GM18499 (cell line): ENCODE measurements at regions not wholly inside any gene's neighbourhood (a gene's known extent, or its start where the extent isn't known, plus 50 kb on each side); places are given as distances from the start of the nearest gene placed in this dataset.

ENCODE experiments used
- ATAC-seq: cut with Tn5 transposase; IDR thresholded peaks from one replicate; pipeline ENCODE4 v1.9.1; 2021; ENCODE audit warnings: moderate number of reproducible peaks; ENCODE audit not compliant: insufficient read depth, unreplicated experiment

DNA sequence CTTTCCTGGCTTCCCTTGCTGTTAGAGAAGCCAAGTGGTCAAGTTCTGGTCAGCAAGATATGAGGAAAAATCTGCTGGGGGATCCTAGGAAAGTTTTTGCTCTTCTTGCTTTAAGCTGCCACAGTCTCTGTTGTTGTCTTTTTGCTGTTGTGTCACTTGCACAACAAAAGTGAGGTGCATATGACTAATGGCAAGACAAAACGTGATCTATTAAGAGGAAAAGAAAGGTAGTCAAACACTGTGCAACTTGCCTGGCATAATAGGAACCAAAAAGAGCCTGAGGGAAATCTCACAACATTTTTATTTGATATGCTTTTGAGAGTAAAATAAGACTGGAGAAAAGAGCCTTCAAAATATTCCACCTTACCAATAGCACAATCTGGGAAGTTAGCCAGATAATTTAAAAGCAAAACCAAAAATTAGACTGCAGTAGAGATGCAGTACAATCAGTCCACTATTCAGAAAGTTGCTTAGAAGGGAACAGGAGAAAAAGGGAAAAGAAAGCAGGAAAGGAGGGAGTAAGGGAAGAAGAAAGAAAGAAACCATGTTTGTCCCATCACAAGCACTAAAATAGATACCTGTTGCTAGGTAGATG lies 110.0 kb upstream of the SLC4A7 start:
- ATAC-seq = no peak

DNA sequence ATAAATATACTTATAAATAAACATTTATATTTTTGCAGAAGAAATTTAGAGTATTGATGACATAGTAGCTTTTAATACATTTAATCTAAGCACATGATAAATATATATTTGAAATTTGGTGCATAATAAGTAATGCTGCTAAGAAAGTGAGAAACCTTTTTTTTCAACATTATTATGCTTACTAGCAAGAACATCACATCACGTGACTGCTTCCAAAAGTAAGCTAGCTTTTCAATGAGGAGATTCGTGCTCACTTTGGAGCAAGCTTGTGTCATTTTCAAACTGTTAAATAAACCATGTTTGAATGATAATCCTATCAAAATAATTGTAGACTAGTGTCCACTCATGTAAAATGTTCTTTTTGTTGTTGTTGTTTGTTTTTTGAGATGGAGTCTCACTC lies 109.0 kb upstream of the SLC4A7 start:
- no peak for ATAC-seq

- no peak for ATAC-seq
Measured at GRCh38 chr3:27591312-27592210, 107.4 kb upstream of the SLC4A7 start.

GRCh38 chr3:27590437-27591298 lies 106.5 kb upstream of the SLC4A7 start:
- no peak for ATAC-seq

GRCh38 chr3:27589795-27590194 lies 105.6 kb upstream of the SLC4A7 start:
- ATAC-seq = no peak

DNA sequence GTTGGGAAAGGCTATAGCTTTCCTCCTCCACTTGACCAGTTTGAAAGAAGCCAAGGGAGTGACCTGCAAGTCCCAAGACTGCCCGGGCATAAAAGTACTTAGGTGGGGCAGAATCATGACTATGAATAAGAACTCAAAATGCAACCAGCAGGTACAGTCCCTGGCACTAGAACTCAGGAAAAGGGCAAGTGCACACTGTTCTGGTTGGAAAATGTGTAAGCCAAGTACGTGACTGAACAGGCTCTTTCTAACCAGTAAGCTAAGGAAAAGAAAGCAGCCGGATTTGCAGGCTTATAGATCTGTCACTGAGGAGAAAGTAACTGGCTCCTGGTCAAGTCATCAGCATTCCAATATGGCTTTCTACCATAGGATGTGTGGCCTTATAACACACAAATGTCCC lies 101.2 kb upstream of the SLC4A7 start:
- ATAC-seq = no peak

DNA sequence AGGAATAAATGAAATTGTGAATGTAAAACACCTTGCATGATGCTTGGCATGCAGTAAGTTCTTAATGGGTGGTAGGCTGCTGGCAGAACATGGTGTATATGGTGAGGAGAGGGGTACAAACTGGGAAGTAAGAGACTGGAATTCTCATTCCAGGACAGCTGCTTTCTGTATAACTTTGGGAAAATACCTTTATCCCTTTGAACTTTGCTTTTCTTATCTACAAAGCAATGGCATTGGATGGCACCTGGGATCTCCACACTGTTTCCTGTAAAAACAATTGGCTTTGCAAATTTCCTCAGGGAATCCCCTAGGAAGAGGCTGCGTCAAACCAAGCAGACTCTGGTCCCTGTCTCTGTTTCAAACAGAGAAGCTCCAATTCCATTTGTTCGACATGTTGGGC lies 100.7 kb upstream of the SLC4A7 start:
- no peak for ATAC-seq

GRCh38 chr3:27581852-27582251 lies 97.7 kb upstream of the SLC4A7 start:
- no peak for ATAC-seq

DNA sequence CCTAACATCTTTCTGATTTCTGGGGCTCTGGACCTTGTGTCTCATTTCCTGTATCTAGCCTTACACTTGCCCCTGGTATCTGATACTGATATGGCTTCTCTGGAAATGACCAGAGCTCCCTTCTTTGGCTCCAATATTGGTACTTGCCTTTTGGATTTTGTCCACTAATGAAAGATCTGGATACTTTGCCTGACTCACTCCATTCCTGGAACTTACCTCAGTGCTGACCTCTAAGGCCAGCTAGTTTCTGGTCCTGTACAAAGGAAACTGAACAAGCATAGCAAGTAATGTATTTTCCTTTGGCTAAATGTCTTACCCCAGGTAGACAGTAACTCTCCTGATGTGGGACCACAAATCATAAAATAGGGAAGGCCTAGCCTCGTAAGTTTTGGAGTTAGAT lies 93.8 kb upstream of the SLC4A7 start:
- no peak for ATAC-seq

DNA sequence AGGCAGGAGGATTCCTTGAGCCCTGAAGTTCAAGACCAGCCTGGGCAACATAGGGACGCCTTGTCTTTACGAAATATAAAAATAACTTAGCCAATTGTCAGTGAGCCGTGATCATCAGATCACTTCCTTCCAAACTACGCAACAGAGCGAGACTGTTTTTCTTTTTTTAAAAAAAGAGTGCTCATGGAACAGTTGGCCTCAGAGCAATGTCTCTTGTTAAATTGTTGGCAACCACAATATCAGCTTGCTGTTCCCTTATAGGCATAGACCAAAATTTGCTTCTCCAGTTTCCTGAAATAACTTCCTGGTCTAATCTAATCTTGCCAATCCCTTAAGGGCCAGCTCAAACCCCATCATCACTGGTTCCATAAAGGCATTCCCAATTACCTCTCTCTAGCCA lies 93.3 kb upstream of the SLC4A7 start:
- ATAC-seq = no peak

DNA sequence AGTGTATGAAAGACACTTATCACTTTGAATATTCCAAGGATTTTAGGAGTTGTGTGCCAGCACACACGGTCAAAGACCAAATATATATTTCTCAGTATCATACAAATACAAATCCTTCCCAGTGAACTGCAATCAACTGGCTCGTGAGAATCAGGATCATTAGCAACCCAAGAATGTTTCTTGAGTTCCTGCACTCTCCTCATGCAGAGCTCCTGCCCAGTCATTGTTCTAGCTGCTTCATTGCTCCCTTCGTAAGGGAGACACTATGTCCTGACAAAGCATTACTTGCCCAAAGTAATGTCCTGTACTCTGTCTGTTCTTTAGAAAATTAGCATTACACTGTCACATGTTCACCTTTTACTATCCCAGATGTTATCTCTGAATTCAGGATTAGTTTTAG lies 92.0 kb upstream of the SLC4A7 start:
- no peak for ATAC-seq

DNA sequence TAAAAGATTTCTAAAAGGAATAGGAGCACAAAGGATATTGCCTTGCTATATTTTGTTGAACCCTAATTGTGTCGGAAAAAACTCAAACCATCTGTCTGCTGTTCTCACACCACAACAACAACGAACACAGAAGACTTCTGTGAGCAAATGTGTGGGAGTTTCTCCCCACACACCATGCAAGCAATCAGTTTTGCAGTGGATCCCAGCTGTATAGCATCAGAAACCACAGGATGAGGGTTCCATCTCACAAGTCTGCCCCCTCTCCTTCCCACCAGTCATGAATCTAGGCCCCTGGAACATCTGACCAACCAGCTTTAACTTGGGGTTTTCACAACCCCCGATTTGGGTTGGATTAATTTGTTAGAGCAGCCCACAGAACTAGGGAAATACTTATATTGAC lies 91.3 kb upstream of the SLC4A7 start:
- no peak for ATAC-seq

- ATAC-seq = no peak
Measured at GRCh38 chr3:27574438-27574795, 90.2 kb upstream of the SLC4A7 start.

DNA sequence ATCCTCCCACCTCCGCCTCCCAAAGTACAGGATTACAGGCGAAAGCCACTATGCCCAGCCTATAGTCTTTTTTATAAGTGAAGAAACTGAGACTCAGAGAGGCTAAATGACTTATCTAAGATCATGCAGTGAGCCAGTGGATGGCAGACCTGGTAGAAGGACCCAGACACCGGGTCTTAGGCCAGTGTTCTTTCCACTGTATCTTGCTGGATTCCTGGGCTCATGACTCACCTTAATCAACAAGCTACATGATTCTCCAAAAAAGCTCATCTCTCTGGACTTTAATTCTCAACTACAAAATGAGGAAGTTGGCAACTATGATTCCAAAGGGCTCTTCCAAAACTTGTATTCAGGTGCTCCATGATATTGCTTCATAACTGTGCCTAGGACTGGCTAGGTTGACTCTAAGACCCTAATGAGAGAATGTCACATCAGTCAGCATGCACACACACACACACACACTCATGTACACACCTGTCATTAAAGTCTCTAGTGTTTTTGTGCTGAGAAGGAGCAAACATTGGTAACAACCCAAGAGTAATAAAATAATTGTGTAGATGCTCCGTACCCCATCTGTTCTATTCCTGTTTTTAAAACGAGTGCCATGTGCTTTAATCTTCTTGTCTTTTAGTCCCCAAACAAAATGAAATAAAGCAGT lies 89.7 kb upstream of the SLC4A7 start:
- no peak for ATAC-seq

DNA sequence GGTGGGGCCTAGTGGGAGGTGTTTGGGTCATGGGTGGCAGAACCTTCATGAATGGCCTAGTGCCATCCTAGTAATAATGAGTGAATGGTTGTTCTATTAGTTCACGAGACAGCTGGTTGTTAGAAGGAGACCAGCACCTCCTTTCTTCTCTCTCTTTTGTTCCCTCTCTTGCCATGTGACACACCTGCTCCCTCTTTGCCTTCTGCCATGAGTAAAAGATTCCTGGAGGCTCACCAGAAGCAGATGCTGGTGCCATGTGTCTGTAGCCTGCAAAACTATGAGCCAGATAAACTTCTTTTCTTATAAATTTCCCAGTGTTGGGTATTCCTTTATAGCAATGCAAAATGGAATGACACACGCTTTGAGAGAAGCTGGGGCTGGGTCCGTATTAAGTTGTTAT lies 89.0 kb upstream of the SLC4A7 start:
- no peak for ATAC-seq

DNA sequence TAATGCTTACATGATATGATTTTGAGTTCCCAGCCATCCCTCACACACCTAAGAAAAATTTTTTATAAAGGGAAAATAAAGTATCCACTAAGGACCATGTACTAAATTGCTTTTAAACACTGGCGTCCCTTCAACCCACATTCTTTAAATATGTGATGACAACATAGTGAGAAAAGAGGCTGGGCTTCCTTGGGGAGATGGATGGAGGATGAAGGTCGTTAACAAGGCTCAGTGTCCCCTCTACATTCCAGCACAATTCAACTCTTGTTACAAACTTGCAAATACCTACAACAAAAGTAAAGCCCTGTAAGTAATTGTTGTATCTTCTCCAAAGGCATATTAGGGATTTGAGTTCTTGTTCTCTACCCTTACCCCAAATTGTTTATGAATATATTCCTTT lies 87.2 kb upstream of the SLC4A7 start:
- ATAC-seq = no peak

DNA sequence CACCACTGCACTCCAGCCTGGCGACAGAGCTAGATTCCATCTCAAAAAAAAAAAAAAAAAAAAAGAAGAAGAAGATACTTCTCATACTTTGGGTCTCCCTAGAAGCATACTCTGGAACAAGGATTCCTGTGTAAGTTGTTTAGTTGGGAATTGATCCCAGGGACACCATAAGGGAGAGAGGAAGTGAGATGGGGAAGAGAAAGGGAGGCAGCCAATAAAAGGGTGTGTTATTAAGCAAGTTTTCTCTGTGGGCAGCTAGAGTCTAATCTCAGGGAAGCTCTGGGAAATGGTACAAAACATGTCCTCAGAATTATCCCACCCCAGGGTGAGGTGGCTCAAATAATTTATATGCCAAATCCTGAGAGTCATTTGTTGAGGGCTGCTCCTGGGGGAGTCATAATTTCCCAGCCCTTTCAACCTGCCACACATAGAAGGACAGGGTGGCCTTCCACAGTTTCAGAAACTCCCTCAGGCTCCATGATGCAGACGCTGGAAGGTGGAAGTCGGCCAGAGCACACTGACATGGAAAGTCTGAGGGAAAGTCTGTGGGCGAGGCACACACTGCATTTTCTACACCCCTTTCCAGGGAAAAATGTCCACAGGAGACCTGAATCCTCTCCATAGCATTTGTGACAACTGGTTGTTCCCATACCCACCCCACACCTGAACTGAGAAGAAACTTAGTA lies 86.4 kb upstream of the SLC4A7 start:
- no peak for ATAC-seq

- ATAC-seq = no peak
Measured at GRCh38 chr3:27568393-27568792, 84.2 kb upstream of the SLC4A7 start.

DNA sequence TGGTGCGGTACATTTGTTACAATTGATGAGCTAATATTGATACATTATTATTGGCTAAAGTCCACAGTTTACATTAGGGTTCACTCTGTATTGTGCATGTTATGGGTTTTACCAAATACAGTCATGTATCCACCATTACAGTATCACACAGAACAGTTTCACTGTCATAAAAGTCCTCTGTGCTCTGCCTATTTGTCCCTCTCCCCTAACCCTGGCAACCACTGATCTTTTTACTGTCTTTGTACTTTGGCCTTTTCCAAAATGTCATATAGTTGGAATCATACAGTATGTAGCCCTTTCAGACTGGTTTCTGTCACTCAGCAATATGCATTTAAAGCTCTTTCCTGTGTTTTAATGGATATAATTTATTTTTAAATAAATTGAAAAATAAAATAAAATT lies 83.1 kb upstream of the SLC4A7 start:
- ATAC-seq = no peak

- no peak for ATAC-seq
Measured at GRCh38 chr3:27565201-27565852, 81.1 kb upstream of the SLC4A7 start.
